Calu3 (cell line): ENCODE measurements at regions not wholly inside any gene's neighbourhood (a gene's known extent, or its start where the extent isn't known, plus 50 kb on each side); places are given as distances from the start of the nearest gene placed in this dataset.

Experiments
- BruUV-seq: library from RNA; stranded (reverse); fragments of 400-500 nt; replicated peaks from 2 replicates; lab custom pipeline; 2021; lab: Mats Ljungman, UMichigan
- CTCF ChIA-PET: fragments of 300-600 bp; sonication (Branson Sonifier 250); formaldehyde crosslinking; loops from one replicate; lab custom pipeline; 2022; ENCODE audit warnings: antibody characterized with exemption; lab: Charles Lee
- DNase-seq: peaks from one replicate; pipeline ENCODE4 v3.0.0; 2022
- H3K27ac Mint-ChIP-seq: one replicate; pipeline ENCODE4 v1.8.0; 2022; ENCODE audit warnings: mixed read lengths; ENCODE audit not compliant: unreplicated experiment
- H3K27me3 Mint-ChIP-seq: one replicate; pipeline ENCODE4 v1.8.0; 2022; ENCODE audit warnings: mixed read lengths; ENCODE audit not compliant: unreplicated experiment
- H3K36me3 Mint-ChIP-seq: one replicate; pipeline ENCODE4 v1.8.0; 2022; ENCODE audit warnings: mild to moderate bottlenecking, moderate library complexity, mixed read lengths; ENCODE audit not compliant: insufficient read depth, unreplicated experiment
- H3K4me1 Mint-ChIP-seq: one replicate; pipeline ENCODE4 v1.8.0; 2022; ENCODE audit warnings: mild to moderate bottlenecking, low read depth, mixed read lengths; ENCODE audit not compliant: unreplicated experiment
- H3K4me3 Mint-ChIP-seq: one replicate; pipeline ENCODE4 v1.8.0; 2022; ENCODE audit warnings: mild to moderate bottlenecking, low read depth, moderate library complexity, mixed read lengths; ENCODE audit not compliant: unreplicated experiment
- H3K9me3 Mint-ChIP-seq: one replicate; pipeline ENCODE4 v1.8.0; 2022; ENCODE audit warnings: low read depth, mixed read lengths; ENCODE audit not compliant: unreplicated experiment
- intact Hi-C: fragments of 100-400 bp; cut with micrococcal nuclease; formaldehyde crosslinking; loops from one replicate; pipeline ENCODE4 v1.10.0; 2022; ENCODE audit not compliant: unreplicated experiment
- TF ChIP-seq, protein P1 (sequence below): fragments of 200-600 bp; IDR thresholded peaks from one replicate; pipeline ENCODE4 v1.8.0; 2022; ENCODE audit warnings: antibody characterized with exemption; ENCODE audit not compliant: unreplicated experiment

DNA sequence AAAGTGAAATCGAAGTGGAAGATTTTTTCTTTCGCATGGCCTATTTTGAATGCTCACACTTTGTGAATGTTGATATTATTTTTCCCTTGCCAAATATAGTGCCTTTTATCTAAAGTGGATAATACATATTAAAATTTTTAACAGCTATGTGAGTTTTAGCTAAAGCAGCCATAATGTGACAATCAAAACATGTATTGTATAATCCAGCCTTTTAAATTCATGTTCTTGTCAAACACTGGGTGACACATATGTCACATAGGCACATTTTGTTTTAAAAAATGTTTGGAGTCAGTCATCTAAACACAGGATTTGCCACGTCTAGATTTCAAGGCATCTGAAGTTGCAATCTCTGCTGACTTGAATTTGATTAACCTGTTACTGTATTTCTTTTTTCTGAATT is 1256.6 kb downstream of the SLITRK1 start:
- CTCF ChIA-PET = no interaction called here
- DNase-seq = no peak
- no peaks in the 10 kb centered on the region for H3K4me1 Mint-ChIP-seq
- no peaks in the 10 kb centered on the region for H3K9me3 Mint-ChIP-seq
- no peaks in the 10 kb centered on the region for H3K27me3 Mint-ChIP-seq
- H3K27ac Mint-ChIP-seq = no peak overlapping the region
- TF ChIP-seq, protein P1, sequence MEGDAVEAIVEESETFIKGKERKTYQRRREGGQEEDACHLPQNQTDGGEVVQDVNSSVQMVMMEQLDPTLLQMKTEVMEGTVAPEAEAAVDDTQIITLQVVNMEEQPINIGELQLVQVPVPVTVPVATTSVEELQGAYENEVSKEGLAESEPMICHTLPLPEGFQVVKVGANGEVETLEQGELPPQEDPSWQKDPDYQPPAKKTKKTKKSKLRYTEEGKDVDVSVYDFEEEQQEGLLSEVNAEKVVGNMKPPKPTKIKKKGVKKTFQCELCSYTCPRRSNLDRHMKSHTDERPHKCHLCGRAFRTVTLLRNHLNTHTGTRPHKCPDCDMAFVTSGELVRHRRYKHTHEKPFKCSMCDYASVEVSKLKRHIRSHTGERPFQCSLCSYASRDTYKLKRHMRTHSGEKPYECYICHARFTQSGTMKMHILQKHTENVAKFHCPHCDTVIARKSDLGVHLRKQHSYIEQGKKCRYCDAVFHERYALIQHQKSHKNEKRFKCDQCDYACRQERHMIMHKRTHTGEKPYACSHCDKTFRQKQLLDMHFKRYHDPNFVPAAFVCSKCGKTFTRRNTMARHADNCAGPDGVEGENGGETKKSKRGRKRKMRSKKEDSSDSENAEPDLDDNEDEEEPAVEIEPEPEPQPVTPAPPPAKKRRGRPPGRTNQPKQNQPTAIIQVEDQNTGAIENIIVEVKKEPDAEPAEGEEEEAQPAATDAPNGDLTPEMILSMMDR = no peak
- no TSS peak for BruUV-seq
- intact Hi-C loops = no loop called here
- H3K36me3 Mint-ChIP-seq = no peaks in the 10 kb centered on the region
- H3K4me3 Mint-ChIP-seq = no peak overlapping the region

DNA sequence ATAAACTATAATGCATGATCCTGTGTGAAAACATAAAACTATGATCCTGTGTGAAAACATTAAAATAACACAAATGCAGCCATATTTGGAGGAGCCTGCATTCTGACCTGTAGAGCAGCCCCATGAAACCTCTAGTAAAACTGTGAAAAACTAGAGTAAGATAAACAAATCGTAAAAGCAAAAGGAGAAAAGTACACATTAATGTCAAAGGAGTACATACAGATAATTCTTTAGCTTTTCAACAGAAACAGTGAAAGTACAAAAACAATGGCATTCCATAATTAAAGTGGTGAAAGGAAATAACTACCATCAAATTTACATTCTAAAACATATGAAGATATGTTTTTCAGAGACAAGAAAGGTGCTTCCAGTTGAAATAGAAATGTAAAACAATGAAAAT is 1267.2 kb downstream of the SLITRK1 start:
- BruUV-seq = no TSS peak
- no peak for DNase-seq
- Mint-ChIP-seq H3K4me1 (no peaks in the 10 kb centered on the region), H3K9me3 (no peaks in the 10 kb centered on the region), H3K36me3 (no peaks in the 10 kb centered on the region), H3K27ac (no peak overlapping the region), H3K4me3 (no peak overlapping the region), H3K27me3 (no peaks in the 10 kb centered on the region)
- intact Hi-C loops = no loop called here
- TF ChIP-seq, protein P1 = no peak
- CTCF ChIA-PET = no interaction called here

DNA sequence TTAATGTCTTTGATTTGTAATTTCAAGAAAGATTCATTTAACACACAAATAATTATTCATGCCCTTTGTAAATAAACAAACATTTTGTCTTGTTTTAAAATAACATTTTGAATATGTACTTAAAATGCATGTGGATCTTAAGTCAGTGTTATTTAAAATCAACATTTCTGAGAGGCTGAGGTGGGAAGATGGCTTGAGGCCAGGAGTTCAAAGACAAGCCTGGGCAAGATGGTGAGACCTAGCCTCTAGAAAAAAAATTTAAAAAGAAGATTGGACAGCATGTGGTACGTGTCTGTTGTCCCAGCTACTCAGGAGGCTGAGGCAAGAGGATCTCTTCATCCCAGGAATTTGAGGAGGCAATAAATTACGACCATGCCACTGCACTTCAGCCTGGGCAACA is 1268.2 kb downstream of the SLITRK1 start:
- no peaks in the 10 kb centered on the region for H3K9me3 Mint-ChIP-seq
- DNase-seq = no peak

GRCh38 chr13:82606008-82606407 is 1276.3 kb downstream of the SLITRK1 start:
- no peaks in the 10 kb centered on the region for H3K9me3 Mint-ChIP-seq
- H3K36me3 Mint-ChIP-seq = no peaks in the 10 kb centered on the region
- H3K4me1 Mint-ChIP-seq = no peaks in the 10 kb centered on the region
- TF ChIP-seq, protein P1 = no peak
- H3K4me3 Mint-ChIP-seq = no peak overlapping the region
- no peak for DNase-seq
- intact Hi-C loops = no loop called here
- no peak overlapping the region for H3K27ac Mint-ChIP-seq
- CTCF ChIA-PET = no interaction called here
- no TSS peak for BruUV-seq
- H3K27me3 Mint-ChIP-seq = no peaks in the 10 kb centered on the region

More for the DNA sequence above, 1268.2 kb downstream of the SLITRK1 start:
- TF ChIP-seq, protein P1 = no peak
- Mint-ChIP-seq H3K36me3 (no peaks in the 10 kb centered on the region), H3K27me3 (no peaks in the 10 kb centered on the region), H3K27ac (no peak overlapping the region), H3K4me1 (no peaks in the 10 kb centered on the region), H3K4me3 (no peak overlapping the region)
- no TSS peak for BruUV-seq
- CTCF ChIA-PET = no interaction called here
- intact Hi-C loops = no loop called here
